ENCODE measurements at regions not wholly inside any gene's neighbourhood (a gene's known extent, or its start where the extent isn't known, plus 50 kb on each side); places are given as distances from the start of the nearest gene placed in this dataset.

- Histone ChIP-seq H3K4me2 (ENCODE audit: low read depth, low read length, poor library complexity, severe bottlenecking) (peak overlapping the region; percentile 66), H3K27me3 (ENCODE audit: insufficient read depth, low read length, poor library complexity, severe bottlenecking) (no peaks in the 10 kb centered on the region), H3K79me2 (ENCODE audit: insufficient read depth, low read length) (no peaks in the 10 kb centered on the region), H2AFZ (ENCODE audit: low read length) (peak overlapping the region; percentile 29), H3K4me1 (ENCODE audit: insufficient read depth, low read length, poor library complexity, severe bottlenecking) (peaks cover 69% of the 10 kb centered on the region), H3K9me3 (ENCODE audit: insufficient read depth, low read depth, low read length) (no peaks in the 10 kb centered on the region), H3K9me2 (replicated peaks; ENCODE audit: low read depth, low read length) (no peaks in the 10 kb centered on the region), H3K36me3 (ENCODE audit: insufficient read depth, low read length) (no peaks in the 10 kb centered on the region), H4K20me1 (ENCODE audit: insufficient read depth, low read length, poor library complexity, severe bottlenecking) (no peaks in the 10 kb centered on the region), H3K9ac (ENCODE audit: low read depth, low read length, poor library complexity, severe bottlenecking) (peak overlapping the region; percentile 12), H3K4me3 (ENCODE audit: low read length, poor library complexity, severe bottlenecking) (no peak overlapping the region), H3F3A (ENCODE audit: low read depth) (no peaks in the 10 kb centered on the region; the same call in 1 of the 2 replicates)
- TF ChIP-seq, protein P1, sequence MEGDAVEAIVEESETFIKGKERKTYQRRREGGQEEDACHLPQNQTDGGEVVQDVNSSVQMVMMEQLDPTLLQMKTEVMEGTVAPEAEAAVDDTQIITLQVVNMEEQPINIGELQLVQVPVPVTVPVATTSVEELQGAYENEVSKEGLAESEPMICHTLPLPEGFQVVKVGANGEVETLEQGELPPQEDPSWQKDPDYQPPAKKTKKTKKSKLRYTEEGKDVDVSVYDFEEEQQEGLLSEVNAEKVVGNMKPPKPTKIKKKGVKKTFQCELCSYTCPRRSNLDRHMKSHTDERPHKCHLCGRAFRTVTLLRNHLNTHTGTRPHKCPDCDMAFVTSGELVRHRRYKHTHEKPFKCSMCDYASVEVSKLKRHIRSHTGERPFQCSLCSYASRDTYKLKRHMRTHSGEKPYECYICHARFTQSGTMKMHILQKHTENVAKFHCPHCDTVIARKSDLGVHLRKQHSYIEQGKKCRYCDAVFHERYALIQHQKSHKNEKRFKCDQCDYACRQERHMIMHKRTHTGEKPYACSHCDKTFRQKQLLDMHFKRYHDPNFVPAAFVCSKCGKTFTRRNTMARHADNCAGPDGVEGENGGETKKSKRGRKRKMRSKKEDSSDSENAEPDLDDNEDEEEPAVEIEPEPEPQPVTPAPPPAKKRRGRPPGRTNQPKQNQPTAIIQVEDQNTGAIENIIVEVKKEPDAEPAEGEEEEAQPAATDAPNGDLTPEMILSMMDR (conservative IDR thresholded peaks at IDR 0.05; ENCODE audit: low read length) = no peak
- no peak for TF ChIP-seq EZH2phosphoT487 (IDR thresholded peaks at IDR 0.05; ENCODE audit: borderline replicate concordance)
Measured at GRCh38 chr2:203809084-203809521, 58.5 kb upstream of the CTLA4 start.

- Histone ChIP-seq H3K4me3 (ENCODE audit: low read length, poor library complexity, severe bottlenecking) (no peak overlapping the region), H3K4me2 (ENCODE audit: low read depth, low read length, poor library complexity, severe bottlenecking) (no peak overlapping the region), H3K9ac (ENCODE audit: low read depth, low read length, poor library complexity, severe bottlenecking) (no peak overlapping the region), H3K4me1 (ENCODE audit: insufficient read depth, low read length, poor library complexity, severe bottlenecking) (peaks cover 60% of the 10 kb centered on the region), H2AFZ (ENCODE audit: low read length) (no peak overlapping the region), H4K20me1 (ENCODE audit: insufficient read depth, low read length, poor library complexity, severe bottlenecking) (no peaks in the 10 kb centered on the region), H3K9me3 (ENCODE audit: insufficient read depth, low read depth, low read length) (no peaks in the 10 kb centered on the region), H3K9me2 (replicated peaks; ENCODE audit: low read depth, low read length) (no peaks in the 10 kb centered on the region), H3F3A (ENCODE audit: low read depth) (no peaks in the 10 kb centered on the region; the same call in 1 of the 2 replicates), H3K79me2 (ENCODE audit: insufficient read depth, low read length) (no peaks in the 10 kb centered on the region), H3K27me3 (ENCODE audit: insufficient read depth, low read length, poor library complexity, severe bottlenecking) (no peaks in the 10 kb centered on the region), H3K36me3 (ENCODE audit: insufficient read depth, low read length) (no peaks in the 10 kb centered on the region)
- TF ChIP-seq EZH2phosphoT487 (IDR thresholded peaks at IDR 0.05; ENCODE audit: borderline replicate concordance) = no peak
- TF ChIP-seq, protein P1 (conservative IDR thresholded peaks at IDR 0.05; ENCODE audit: low read length) = no peak
Measured at GRCh38 chr2:203809991-203810510, 57.5 kb upstream of the CTLA4 start.

DNA sequence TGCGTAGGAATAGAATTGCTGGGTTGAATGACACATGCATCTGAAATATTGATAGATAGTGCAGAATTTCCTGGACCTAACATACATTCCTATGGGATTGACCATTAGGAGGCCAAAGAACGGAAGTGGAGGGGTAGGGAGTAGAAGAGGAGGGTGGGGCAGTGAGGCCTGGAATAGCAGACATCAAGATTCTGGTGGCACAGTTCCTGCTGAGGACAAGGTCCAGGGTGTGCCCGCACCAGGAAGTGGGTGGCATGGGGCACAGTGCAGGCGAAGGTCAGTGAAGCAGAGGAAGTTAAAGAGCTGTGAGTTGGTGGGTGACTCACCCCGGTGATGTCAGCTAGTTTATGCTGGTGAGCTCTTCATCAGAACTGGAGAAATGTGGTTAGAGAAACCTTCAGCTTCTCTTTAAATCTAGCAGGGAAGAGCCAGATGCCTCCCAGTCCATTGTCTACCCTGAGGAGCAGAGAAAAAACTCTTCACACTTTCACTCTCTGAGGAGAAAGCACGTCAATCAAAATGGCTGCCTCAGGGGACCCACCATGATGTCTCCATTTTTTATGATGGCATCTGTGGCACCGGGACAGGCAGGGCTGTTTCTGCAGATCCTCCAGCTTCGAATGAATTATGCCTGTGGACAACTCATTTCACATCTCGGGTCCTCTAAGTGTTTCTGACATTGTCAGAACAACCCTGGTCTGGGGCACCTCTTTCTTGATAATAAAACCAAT, 55.9 kb upstream of the CTLA4 start:
- Histone ChIP-seq H3K9ac (ENCODE audit: low read depth, low read length, poor library complexity, severe bottlenecking) (peak overlapping the region; percentile 1), H3K4me2 (ENCODE audit: low read depth, low read length, poor library complexity, severe bottlenecking) (peak overlapping the region; percentile 53), H4K20me1 (ENCODE audit: insufficient read depth, low read length, poor library complexity, severe bottlenecking) (no peaks in the 10 kb centered on the region), H3K4me1 (ENCODE audit: insufficient read depth, low read length, poor library complexity, severe bottlenecking) (peaks cover 54% of the 10 kb centered on the region), H2AFZ (ENCODE audit: low read length) (peak overlapping the region; percentile 65), H3K9me3 (ENCODE audit: insufficient read depth, low read depth, low read length) (no peaks in the 10 kb centered on the region), H3K27me3 (ENCODE audit: insufficient read depth, low read length, poor library complexity, severe bottlenecking) (no peaks in the 10 kb centered on the region), H3F3A (ENCODE audit: low read depth) (no peaks in the 10 kb centered on the region; the same call in 1 of the 2 replicates), H3K36me3 (ENCODE audit: insufficient read depth, low read length) (no peaks in the 10 kb centered on the region), H3K79me2 (ENCODE audit: insufficient read depth, low read length) (no peaks in the 10 kb centered on the region), H3K9me2 (replicated peaks; ENCODE audit: low read depth, low read length) (no peaks in the 10 kb centered on the region), H3K4me3 (ENCODE audit: low read length, poor library complexity, severe bottlenecking) (peak overlapping the region; percentile 12)
- TF ChIP-seq EZH2phosphoT487 (IDR thresholded peaks at IDR 0.05; ENCODE audit: borderline replicate concordance) = no peak
- TF ChIP-seq, protein P1 (conservative IDR thresholded peaks at IDR 0.05; ENCODE audit: low read length) = no peak
